CD4-positive, alpha-beta T cell (primary cell): ENCODE measurements at regions not wholly inside any gene's neighbourhood (a gene's known extent, or its start where the extent isn't known, plus 50 kb on each side); places are given as distances from the start of the nearest gene placed in this dataset.

ENCODE experiments used
- ATAC-seq: fragments of 200-7000 bp; cut with Tn5 transposase; one replicate; pipeline ENCODE4 v1.10.0; 2022; ENCODE audit warnings: mild to moderate bottlenecking; ENCODE audit not compliant: poor library complexity
- CTCF ChIA-PET: fragments of 350-600 bp; sonication (Branson Sonifier 250); formaldehyde crosslinking; loops from one replicate; lab custom pipeline; 2021; ENCODE audit warnings: antibody characterized with exemption, inconsistent platforms; lab: Charles Lee
- POLR2A ChIA-PET: fragments of 350-600 bp; sonication (Branson Sonifier 250); formaldehyde crosslinking; loops from one replicate; lab custom pipeline; 2021; ENCODE audit warnings: antibody characterized with exemption, inconsistent platforms; lab: Charles Lee
- DNase-seq, 14 experiments: peaks; one replicate each; pipeline ENCODE4 v3.0.0-alpha.2; 2013 to 2020; ENCODE audit warnings: mixed read lengths in 2 of 14
- H3K27ac ChIP-seq, 2 donors: one replicate each; pipeline versions ENCODE4 v1.5.1 to v1.7.0; 2013; ENCODE audit warnings: low read length in 2 of 2, low read depth in 1 of 2, mild to moderate bottlenecking in 1 of 2
- H3K27me3 ChIP-seq, 2 experiments: 1 replicate in 1 of 2; 2 replicates in 1 of 2; pipeline versions ENCODE4 v1.6.1 to v1.7.0; 2013; ENCODE audit warnings: low read length in 2 of 2, control low read depth in 1 of 2, mild to moderate bottlenecking in 1 of 2, moderate library complexity in 1 of 2; ENCODE audit not compliant: insufficient read depth in 2 of 2, control insufficient read depth in 1 of 2
- H3K36me3 ChIP-seq: one replicate; pipeline ENCODE4 v1.6.1; 2013; ENCODE audit warnings: low read length, control low read depth; ENCODE audit not compliant: insufficient read depth
- H3K4me1 ChIP-seq: one replicate; pipeline ENCODE4 v1.6.1; 2013; ENCODE audit warnings: low read length, control low read depth; ENCODE audit not compliant: insufficient read depth
- H3K4me3 ChIP-seq: one replicate; pipeline ENCODE4 v1.5.1; 2013; ENCODE audit warnings: mild to moderate bottlenecking, low read length, moderate library complexity
- H3K9me3 ChIP-seq, 2 experiments: 1 replicate in 1 of 2; 2 replicates in 1 of 2; pipeline versions ENCODE4 v1.6.1 to v1.7.0; 2013; ENCODE audit warnings: low read length in 2 of 2, mild to moderate bottlenecking in 2 of 2, control low read depth in 1 of 2, moderate library complexity in 1 of 2; ENCODE audit not compliant: control insufficient read depth in 1 of 2, insufficient read depth in 1 of 2
- H3K27ac Mint-ChIP-seq: one replicate; pipeline ENCODE4 v1.8.0; 2020; ENCODE audit warnings: mixed read lengths
- H3K27me3 Mint-ChIP-seq: one replicate; pipeline ENCODE4 v1.8.0; 2021; ENCODE audit warnings: mixed read lengths
- H3K36me3 Mint-ChIP-seq: one replicate; pipeline ENCODE4 v1.8.0; 2021; ENCODE audit warnings: low read depth, mixed read lengths
- H3K4me1 Mint-ChIP-seq: one replicate; pipeline ENCODE4 v1.8.0; 2021; ENCODE audit warnings: low read depth, mixed read lengths
- H3K4me3 Mint-ChIP-seq: one replicate; pipeline ENCODE4 v1.8.0; 2020; ENCODE audit warnings: mild to moderate bottlenecking, mixed read lengths
- H3K9me3 Mint-ChIP-seq: one replicate; pipeline ENCODE4 v1.8.0; 2020; ENCODE audit warnings: mixed read lengths
- intact Hi-C, 2 experiments: fragments of 100-400 bp; cut with DNase I in 1 of 2; cut with micrococcal nuclease in 1 of 2; formaldehyde crosslinking; loops; one replicate each; pipeline versions ENCODE4 v1.15.1 to v1.9.0; 2023 to 2025; cut with DNase I, micrococcal nuclease
- TF ChIP-seq, protein P1 (sequence below): fragments of 200-600 bp; IDR thresholded peaks from one replicate; pipeline ENCODE4 v1.8.0; 2022; ENCODE audit warnings: antibody characterized with exemption, mild to moderate bottlenecking

DNA sequence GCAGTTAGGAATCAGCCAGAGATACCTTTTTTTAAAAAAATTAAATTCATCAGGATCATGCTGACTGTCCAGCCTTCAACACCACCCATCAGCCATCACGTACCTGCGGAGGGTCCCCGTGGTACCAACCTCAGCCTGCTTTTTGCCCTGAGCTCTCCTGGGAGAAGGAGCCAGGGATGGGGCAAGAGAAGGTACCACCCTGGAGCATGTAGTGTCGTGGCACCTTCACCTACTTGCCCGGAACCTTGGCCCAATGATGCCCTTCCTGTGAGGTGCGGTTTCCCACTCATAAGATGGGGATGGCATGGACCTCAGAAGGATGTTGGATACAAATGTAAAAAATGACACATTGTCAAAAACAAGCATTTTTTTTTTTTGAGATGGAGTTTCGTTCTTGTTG is 88.4 kb upstream of the C1orf174 start:
- Histone ChIP-seq H3K36me3 (no peaks in the 10 kb centered on the region), H3K27me3 (no peaks in the 10 kb centered on the region), H3K9me3 (peaks cover 0 to 4% of the 10 kb centered on the region in 2 experiments), H3K4me1 (no peaks in the 10 kb centered on the region), H3K4me3 (no peak overlapping the region), H3K27ac (no peak overlapping the region)
- DNase-seq (no peak), ATAC-seq (no peak)
- ChIA-PET CTCF (no interaction called here), POLR2A (no interaction called here)
- Mint-ChIP-seq H3K27me3 (peaks cover 27% of the 10 kb centered on the region), H3K9me3 (peaks cover 2% of the 10 kb centered on the region), H3K4me3 (no peak overlapping the region), H3K4me1 (no peaks in the 10 kb centered on the region), H3K36me3 (no peaks in the 10 kb centered on the region), H3K27ac (no peak overlapping the region)
- intact Hi-C loops: no loop called here
- TF ChIP-seq, protein P1, sequence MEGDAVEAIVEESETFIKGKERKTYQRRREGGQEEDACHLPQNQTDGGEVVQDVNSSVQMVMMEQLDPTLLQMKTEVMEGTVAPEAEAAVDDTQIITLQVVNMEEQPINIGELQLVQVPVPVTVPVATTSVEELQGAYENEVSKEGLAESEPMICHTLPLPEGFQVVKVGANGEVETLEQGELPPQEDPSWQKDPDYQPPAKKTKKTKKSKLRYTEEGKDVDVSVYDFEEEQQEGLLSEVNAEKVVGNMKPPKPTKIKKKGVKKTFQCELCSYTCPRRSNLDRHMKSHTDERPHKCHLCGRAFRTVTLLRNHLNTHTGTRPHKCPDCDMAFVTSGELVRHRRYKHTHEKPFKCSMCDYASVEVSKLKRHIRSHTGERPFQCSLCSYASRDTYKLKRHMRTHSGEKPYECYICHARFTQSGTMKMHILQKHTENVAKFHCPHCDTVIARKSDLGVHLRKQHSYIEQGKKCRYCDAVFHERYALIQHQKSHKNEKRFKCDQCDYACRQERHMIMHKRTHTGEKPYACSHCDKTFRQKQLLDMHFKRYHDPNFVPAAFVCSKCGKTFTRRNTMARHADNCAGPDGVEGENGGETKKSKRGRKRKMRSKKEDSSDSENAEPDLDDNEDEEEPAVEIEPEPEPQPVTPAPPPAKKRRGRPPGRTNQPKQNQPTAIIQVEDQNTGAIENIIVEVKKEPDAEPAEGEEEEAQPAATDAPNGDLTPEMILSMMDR: no peak

DNA sequence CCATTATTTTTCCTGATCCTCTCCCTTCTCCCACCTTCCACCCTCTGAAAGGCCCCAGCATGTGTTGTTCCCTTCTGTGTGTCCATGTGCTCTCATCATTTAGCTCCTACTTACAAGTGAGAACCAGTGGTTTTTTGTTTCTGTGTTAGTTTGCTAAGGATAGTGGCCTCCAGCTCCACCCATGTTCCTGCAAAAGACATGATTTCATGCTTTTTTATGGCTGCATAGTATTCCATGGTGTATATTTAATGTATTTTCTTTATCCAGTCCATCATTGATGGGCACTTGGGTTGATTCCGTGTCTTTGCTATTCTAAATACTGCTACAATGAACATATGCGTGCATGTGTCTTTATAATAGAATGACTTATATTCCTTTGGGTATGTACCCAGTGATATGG is 89.4 kb upstream of the C1orf174 start:
- no peak overlapping the region for H3K27ac Mint-ChIP-seq

DNA sequence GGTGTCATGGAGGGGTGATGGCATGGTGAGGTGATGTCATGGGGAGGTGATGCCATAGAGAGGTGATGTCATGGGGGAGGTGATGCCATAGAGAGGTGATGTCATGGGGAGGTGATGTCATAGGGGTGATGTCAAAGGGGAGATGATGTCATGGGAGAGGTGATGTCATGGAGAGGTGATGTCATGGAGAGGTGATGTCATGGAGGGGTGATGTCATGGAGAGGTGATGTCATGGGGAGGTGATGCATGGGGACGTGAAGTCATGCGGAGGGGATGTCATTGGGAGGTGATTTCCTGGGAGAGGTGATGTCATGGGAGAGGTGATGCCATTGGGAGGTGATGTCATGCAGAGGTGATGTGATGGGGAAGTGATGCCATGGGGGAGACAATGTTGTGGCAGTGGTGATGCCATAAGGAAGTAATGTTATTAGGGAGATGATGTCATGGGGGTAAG is 92.1 kb upstream of the C1orf174 start:
- intact Hi-C loops: no loop called here
- Mint-ChIP-seq H3K4me3 (no peak overlapping the region), H3K27me3 (peaks cover 35% of the 10 kb centered on the region), H3K36me3 (no peaks in the 10 kb centered on the region), H3K4me1 (no peaks in the 10 kb centered on the region), H3K27ac (no peak overlapping the region), H3K9me3 (peaks cover 2% of the 10 kb centered on the region)
- peak in 1 of 14 experiments; percentile 15 for DNase-seq
- no peak overlapping the region for H3K27ac ChIP-seq
- H3K4me3 ChIP-seq: no peak overlapping the region
- no peaks in the 10 kb centered on the region for H3K36me3 ChIP-seq
- TF ChIP-seq, protein P1: no peak
- ChIA-PET CTCF (no interaction called here), POLR2A (no interaction called here)
- no peaks in the 10 kb centered on the region for H3K27me3 ChIP-seq
- no peaks in the 10 kb centered on the region for H3K4me1 ChIP-seq
- no peak for ATAC-seq
- H3K9me3 ChIP-seq: peaks cover 0 to 4% of the 10 kb centered on the region in 2 experiments

More for the DNA sequence above, 89.4 kb upstream of the C1orf174 start:
- Mint-ChIP-seq H3K36me3 (no peaks in the 10 kb centered on the region), H3K4me1 (no peaks in the 10 kb centered on the region), H3K9me3 (peaks cover 2% of the 10 kb centered on the region), H3K4me3 (no peak overlapping the region), H3K27me3 (peaks cover 30% of the 10 kb centered on the region)
- ChIA-PET CTCF (no interaction called here), POLR2A (no interaction called here)
- Histone ChIP-seq H3K4me1 (no peaks in the 10 kb centered on the region), H3K4me3 (no peak overlapping the region), H3K27ac (no peak overlapping the region), H3K27me3 (no peaks in the 10 kb centered on the region), H3K9me3 (peaks cover 0 to 4% of the 10 kb centered on the region in 2 experiments), H3K36me3 (no peaks in the 10 kb centered on the region)
- ATAC-seq: no peak
- TF ChIP-seq, protein P1: no peak
- intact Hi-C loops: no loop called here
- no peak for DNase-seq
